ENCODE measurements at regions not wholly inside any gene's neighbourhood (a gene's known extent, or its start where the extent isn't known, plus 50 kb on each side); places are given as distances from the start of the nearest gene placed in this dataset.

GRCh38 chr12:107914460-107914977 is 140.0 kb downstream of the ASCL4 start:
- Mint-ChIP-seq H3K4me3 (no peak overlapping the region), H3K27ac (no peak overlapping the region), H3K27me3 (peaks cover 31% of the 10 kb centered on the region), H3K4me1 (peaks cover 4% of the 10 kb centered on the region), H3K36me3 (ENCODE audit: low read depth) (no peaks in the 10 kb centered on the region), H3K9me3 (no peaks in the 10 kb centered on the region)
- no peak for ATAC-seq (replicated peaks)

- ATAC-seq (replicated peaks) = no peak
- H3K27ac Mint-ChIP-seq = no peak overlapping the region
- H3K4me3 Mint-ChIP-seq = no peak overlapping the region
- H3K4me1 Mint-ChIP-seq = no peaks in the 10 kb centered on the region
- no peaks in the 10 kb centered on the region for H3K36me3 Mint-ChIP-seq (ENCODE audit: low read depth)
- peaks cover 43% of the 10 kb centered on the region for H3K27me3 Mint-ChIP-seq
- no peaks in the 10 kb centered on the region for H3K9me3 Mint-ChIP-seq
Measured at GRCh38 chr12:107917912-107918800, 143.7 kb downstream of the ASCL4 start.

- no peaks in the 10 kb centered on the region for H3K9me3 Mint-ChIP-seq
- H3K27ac Mint-ChIP-seq = no peak overlapping the region
- peaks cover 36% of the 10 kb centered on the region for H3K27me3 Mint-ChIP-seq
- H3K4me3 Mint-ChIP-seq = no peak overlapping the region
- no peaks in the 10 kb centered on the region for H3K4me1 Mint-ChIP-seq
- no peaks in the 10 kb centered on the region for H3K36me3 Mint-ChIP-seq (ENCODE audit: low read depth)
- ATAC-seq (replicated peaks) = no peak
Measured at GRCh38 chr12:107921062-107921461, 146.6 kb downstream of the ASCL4 start.

- Mint-ChIP-seq H3K4me1 (no peaks in the 10 kb centered on the region), H3K4me3 (no peak overlapping the region), H3K9me3 (no peaks in the 10 kb centered on the region), H3K36me3 (ENCODE audit: low read depth) (no peaks in the 10 kb centered on the region), H3K27me3 (peaks cover 36% of the 10 kb centered on the region), H3K27ac (no peak overlapping the region)
- no peak for ATAC-seq (replicated peaks)
Measured at GRCh38 chr12:107925125-107925524, 150.6 kb downstream of the ASCL4 start.

GRCh38 chr12:107929436-107929835 is 154.9 kb downstream of the ASCL4 start:
- H3K4me1 Mint-ChIP-seq = no peaks in the 10 kb centered on the region
- H3K27ac Mint-ChIP-seq = no peak overlapping the region
- H3K4me3 Mint-ChIP-seq = no peak overlapping the region
- H3K27me3 Mint-ChIP-seq = peaks cover 29% of the 10 kb centered on the region
- H3K36me3 Mint-ChIP-seq (ENCODE audit: low read depth) = no peaks in the 10 kb centered on the region
- no peaks in the 10 kb centered on the region for H3K9me3 Mint-ChIP-seq
- no peak for ATAC-seq (replicated peaks)

GRCh38 chr12:107931761-107932160 is 157.3 kb downstream of the ASCL4 start:
- Mint-ChIP-seq H3K9me3 (no peaks in the 10 kb centered on the region), H3K4me1 (no peaks in the 10 kb centered on the region), H3K27me3 (peaks cover 42% of the 10 kb centered on the region), H3K27ac (no peak overlapping the region), H3K4me3 (no peak overlapping the region), H3K36me3 (ENCODE audit: low read depth) (no peaks in the 10 kb centered on the region)
- ATAC-seq (replicated peaks) = no peak

GRCh38 chr12:107938446-107938845 is 163.9 kb downstream of the ASCL4 start:
- Mint-ChIP-seq H3K4me3 (no peak overlapping the region), H3K9me3 (peaks cover 14% of the 10 kb centered on the region), H3K27ac (no peak overlapping the region), H3K4me1 (no peaks in the 10 kb centered on the region), H3K27me3 (peaks cover 59% of the 10 kb centered on the region), H3K36me3 (ENCODE audit: low read depth) (no peaks in the 10 kb centered on the region)
- no peak for ATAC-seq (replicated peaks)

- peaks cover under 1% of the 10 kb centered on the region for H3K9me3 Mint-ChIP-seq
- H3K4me1 Mint-ChIP-seq = no peaks in the 10 kb centered on the region
- H3K36me3 Mint-ChIP-seq (ENCODE audit: low read depth) = no peaks in the 10 kb centered on the region
- H3K4me3 Mint-ChIP-seq = no peak overlapping the region
- H3K27me3 Mint-ChIP-seq = peaks cover 18% of the 10 kb centered on the region
- no peak for ATAC-seq (replicated peaks)
- H3K27ac Mint-ChIP-seq = no peak overlapping the region
Measured at GRCh38 chr12:107948391-107948945, 174.0 kb downstream of the ASCL4 start.

- H3K36me3 Mint-ChIP-seq (ENCODE audit: low read depth) = no peaks in the 10 kb centered on the region
- H3K4me3 Mint-ChIP-seq = no peak overlapping the region
- H3K4me1 Mint-ChIP-seq = no peaks in the 10 kb centered on the region
- no peak for ATAC-seq (replicated peaks)
- H3K27me3 Mint-ChIP-seq = peaks cover 33% of the 10 kb centered on the region
- no peaks in the 10 kb centered on the region for H3K9me3 Mint-ChIP-seq
- H3K27ac Mint-ChIP-seq = no peak overlapping the region
Measured at GRCh38 chr12:107951024-107951423, 176.5 kb downstream of the ASCL4 start.

GRCh38 chr12:107955966-107956643 is 173.0 kb upstream of the WSCD2 start:
- ATAC-seq (replicated peaks) = no peak
- no peaks in the 10 kb centered on the region for H3K36me3 Mint-ChIP-seq (ENCODE audit: low read depth)
- H3K4me1 Mint-ChIP-seq = no peaks in the 10 kb centered on the region
- no peaks in the 10 kb centered on the region for H3K9me3 Mint-ChIP-seq
- H3K27me3 Mint-ChIP-seq = peaks cover 36% of the 10 kb centered on the region
- H3K27ac Mint-ChIP-seq = no peak overlapping the region
- no peak overlapping the region for H3K4me3 Mint-ChIP-seq

- H3K4me3 Mint-ChIP-seq = no peak overlapping the region
- no peak for ATAC-seq (replicated peaks)
- H3K27ac Mint-ChIP-seq = no peak overlapping the region
- H3K36me3 Mint-ChIP-seq (ENCODE audit: low read depth) = no peaks in the 10 kb centered on the region
- peaks cover 35% of the 10 kb centered on the region for H3K27me3 Mint-ChIP-seq
- no peaks in the 10 kb centered on the region for H3K9me3 Mint-ChIP-seq
- no peaks in the 10 kb centered on the region for H3K4me1 Mint-ChIP-seq
Measured at GRCh38 chr12:107957459-107957858, 171.6 kb upstream of the WSCD2 start.

GRCh38 chr12:107963635-107964034 is 165.5 kb upstream of the WSCD2 start:
- Mint-ChIP-seq H3K4me3 (no peak overlapping the region), H3K36me3 (ENCODE audit: low read depth) (no peaks in the 10 kb centered on the region), H3K27ac (no peak overlapping the region), H3K9me3 (no peaks in the 10 kb centered on the region), H3K27me3 (peaks cover 3% of the 10 kb centered on the region), H3K4me1 (no peaks in the 10 kb centered on the region)
- ATAC-seq (replicated peaks) = no peak

GRCh38 chr12:107967170-107967569 is 161.9 kb upstream of the WSCD2 start:
- Mint-ChIP-seq H3K27me3 (no peaks in the 10 kb centered on the region), H3K27ac (no peak overlapping the region), H3K36me3 (ENCODE audit: low read depth) (no peaks in the 10 kb centered on the region), H3K4me1 (no peaks in the 10 kb centered on the region), H3K9me3 (no peaks in the 10 kb centered on the region), H3K4me3 (no peak overlapping the region)
- no peak for ATAC-seq (replicated peaks)

GRCh38 chr12:107973950-107974349 is 155.1 kb upstream of the WSCD2 start:
- ATAC-seq (replicated peaks) = no peak
- H3K9me3 Mint-ChIP-seq = peaks cover 4% of the 10 kb centered on the region
- no peak overlapping the region for H3K4me3 Mint-ChIP-seq
- H3K27ac Mint-ChIP-seq = no peak overlapping the region
- no peaks in the 10 kb centered on the region for H3K4me1 Mint-ChIP-seq
- no peaks in the 10 kb centered on the region for H3K36me3 Mint-ChIP-seq (ENCODE audit: low read depth)
- peaks cover 20% of the 10 kb centered on the region for H3K27me3 Mint-ChIP-seq

GRCh38 chr12:107976331-107976730 is 152.8 kb upstream of the WSCD2 start:
- Mint-ChIP-seq H3K27ac (no peak overlapping the region), H3K4me1 (no peaks in the 10 kb centered on the region), H3K4me3 (no peak overlapping the region), H3K9me3 (peaks cover 4% of the 10 kb centered on the region), H3K27me3 (peaks cover 29% of the 10 kb centered on the region), H3K36me3 (ENCODE audit: low read depth) (no peaks in the 10 kb centered on the region)
- no peak for ATAC-seq (replicated peaks)
